ENCODE measurements at regions not wholly inside any gene's neighbourhood (a gene's known extent, or its start where the extent isn't known, plus 50 kb on each side); places are given as distances from the start of the nearest gene placed in this dataset.

GRCh38 chr18:55657572-55658331 is 69.8 kb upstream of the TCF4 start (continued):
- TF ChIP-seq RAD21 (IDR thresholded peaks at IDR 0.05; ENCODE audit: insufficient read depth, low read depth, low read length): no peak

- POLR2A ChIA-PET: no interaction called here
- Histone ChIP-seq H3K27ac (ENCODE audit: control insufficient read depth, insufficient read depth) (no peak overlapping the region), H3K79me2 (ENCODE audit: control insufficient read depth, insufficient read depth, low read length) (no peaks in the 10 kb centered on the region), H4K20me1 (ENCODE audit: control insufficient read depth, insufficient read depth) (no peaks in the 10 kb centered on the region), H3K27me3 (replicated peaks in 1 of 2; ENCODE audit: control insufficient read depth in 2 of 2, insufficient read depth in 2 of 2, low read length in 1 of 2) (no peaks in the 10 kb centered on the region; a peak in 1 of 4 replicates), H3K36me3 (ENCODE audit: control insufficient read depth in 2 of 2, insufficient read depth in 2 of 2, low read length in 1 of 2) (no peaks in the 10 kb centered on the region), H3K4me3 (no peak overlapping the region), H3K4me1 (ENCODE audit: control insufficient read depth, insufficient read depth, low read length) (no peaks in the 10 kb centered on the region), H3K9me3 (replicated peaks; ENCODE audit: control insufficient read depth, insufficient read depth, low read length) (no peaks in the 10 kb centered on the region), H3K9ac (ENCODE audit: control insufficient read depth, insufficient read depth, low read length) (no peak overlapping the region), H3K4me2 (ENCODE audit: control insufficient read depth, insufficient read depth) (no peak overlapping the region), H2AFZ (ENCODE audit: control insufficient read depth, low read depth, low read length) (no peak overlapping the region)
- CTCF ChIA-PET: no interaction called here
- intact Hi-C loops (cut with micrococcal nuclease; ENCODE audit: unreplicated experiment): no loop called here
- ATAC-seq (no peak), DNase-seq (ENCODE audit: low read depth, low spot score) (no peak), FAIRE-seq (no peak)
- in situ Hi-C loops (cut with MboI): no loop called here
- TF ChIP-seq NFXL1 (IDR thresholded peaks at IDR 0.05; ENCODE audit: borderline replicate concordance) (no peak), DPF2 (IDR thresholded peaks at IDR 0.05) (no peak), EED (IDR thresholded peaks at IDR 0.05; ENCODE audit: low read depth) (no peak), BACH1 (IDR thresholded peaks at IDR 0.05; ENCODE audit: borderline replicate concordance) (no peak), ZNF24 (IDR thresholded peaks at IDR 0.05) (no peak), CREB1 (IDR thresholded peaks at IDR 0.05; ENCODE audit: low read depth) (no peak), REST (IDR thresholded peaks at IDR 0.05; ENCODE audit: low read depth, low read length) (no peak), IKZF2 (IDR thresholded peaks at IDR 0.05) (no peak), RUNX3 (IDR thresholded peaks at IDR 0.05; ENCODE audit: low read length) (no peak), ZNF622 (IDR thresholded peaks at IDR 0.05) (no peak), ESRRA (IDR thresholded peaks at IDR 0.05; ENCODE audit: low read length) (no peak), NFYB (IDR thresholded peaks at IDR 0.05; ENCODE audit: insufficient read depth, low read depth, low read length) (no peak), CEBPZ (IDR thresholded peaks at IDR 0.05; ENCODE audit: low read depth, low read length) (no peak)
- RAD21 ChIA-PET (ENCODE audit: unreplicated experiment): no interaction called here
- no TSS peak for BruUV-seq (replicated peaks)
- SMC1A ChIA-PET (ENCODE audit: uncharacterized antibody, unreplicated experiment): no interaction called here
Measured at GRCh38 chr18:55654986-55655385, 67.0 kb upstream of the TCF4 start.
